RWPE1 (cell line): ENCODE measurements at regions not wholly inside any gene's neighbourhood (a gene's known extent, or its start where the extent isn't known, plus 50 kb on each side); places are given as distances from the start of the nearest gene placed in this dataset.
"Not testable (repeated sequence)": the region's sequence is repeated elsewhere in the genome, so short reads cannot be mapped to it uniquely, and the experiment has no call there.

Experiments
- CTCF ChIA-PET: fragments of 350-600 bp; sonication (Branson Sonifier 250); formaldehyde crosslinking; extraction: SDS; loops from one replicate; lab custom pipeline; 2021; lab: Yijun Ruan, JAX
- POLR2A ChIA-PET: fragments of 400-600 bp; formaldehyde crosslinking; extraction: SDS; loops from one replicate; lab custom pipeline; 2020; ENCODE audit warnings: antibody characterized with exemption; ENCODE audit not compliant: low non-redundant PET; lab: Yijun Ruan, JAX
- DNase-seq: peaks from one replicate; pipeline ENCODE4 v3.0.0; 2012; ENCODE audit warnings: low spot score
- H3K27ac ChIP-seq: fragments of 450-650 bp; 2 replicates; pipeline ENCODE4 v1.5.1; 2017
- TF ChIP-seq, protein P1 (sequence below): fragments of 450-650 bp; conservative IDR thresholded peaks from 2 replicates; pipeline ENCODE4 v1.5.1; 2017; ENCODE audit warnings: low read depth, mild to moderate bottlenecking

DNA sequence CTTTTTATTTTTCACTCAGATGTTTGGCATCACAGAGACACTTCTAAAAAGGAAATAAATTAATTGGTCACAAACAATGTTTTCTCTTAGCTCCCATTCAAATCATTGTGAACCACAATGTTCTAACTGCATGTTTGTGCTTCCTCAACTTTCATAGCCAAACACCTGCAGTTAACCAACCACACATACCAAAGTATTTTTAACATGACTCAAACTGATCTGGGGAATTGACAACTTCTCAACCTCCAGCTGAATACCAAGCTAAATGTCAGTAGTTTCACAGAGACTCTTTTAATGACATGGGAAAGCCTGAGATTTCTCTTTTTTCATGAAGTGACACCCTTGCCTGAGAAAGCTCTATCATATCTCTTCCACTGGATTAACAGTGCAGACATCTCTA is 217.9 kb upstream of the MME start:
- ChIA-PET POLR2A (no interaction called here), CTCF (interaction anchor here (0.6 kb wide), 1 partner anchor 120 kb away, joined by 3 read pairs; no protein-coding TSS in a partner anchor)
- H3K27ac ChIP-seq = no peak overlapping the region
- no peak for DNase-seq
- TF ChIP-seq, protein P1, sequence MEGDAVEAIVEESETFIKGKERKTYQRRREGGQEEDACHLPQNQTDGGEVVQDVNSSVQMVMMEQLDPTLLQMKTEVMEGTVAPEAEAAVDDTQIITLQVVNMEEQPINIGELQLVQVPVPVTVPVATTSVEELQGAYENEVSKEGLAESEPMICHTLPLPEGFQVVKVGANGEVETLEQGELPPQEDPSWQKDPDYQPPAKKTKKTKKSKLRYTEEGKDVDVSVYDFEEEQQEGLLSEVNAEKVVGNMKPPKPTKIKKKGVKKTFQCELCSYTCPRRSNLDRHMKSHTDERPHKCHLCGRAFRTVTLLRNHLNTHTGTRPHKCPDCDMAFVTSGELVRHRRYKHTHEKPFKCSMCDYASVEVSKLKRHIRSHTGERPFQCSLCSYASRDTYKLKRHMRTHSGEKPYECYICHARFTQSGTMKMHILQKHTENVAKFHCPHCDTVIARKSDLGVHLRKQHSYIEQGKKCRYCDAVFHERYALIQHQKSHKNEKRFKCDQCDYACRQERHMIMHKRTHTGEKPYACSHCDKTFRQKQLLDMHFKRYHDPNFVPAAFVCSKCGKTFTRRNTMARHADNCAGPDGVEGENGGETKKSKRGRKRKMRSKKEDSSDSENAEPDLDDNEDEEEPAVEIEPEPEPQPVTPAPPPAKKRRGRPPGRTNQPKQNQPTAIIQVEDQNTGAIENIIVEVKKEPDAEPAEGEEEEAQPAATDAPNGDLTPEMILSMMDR = no peak

DNA sequence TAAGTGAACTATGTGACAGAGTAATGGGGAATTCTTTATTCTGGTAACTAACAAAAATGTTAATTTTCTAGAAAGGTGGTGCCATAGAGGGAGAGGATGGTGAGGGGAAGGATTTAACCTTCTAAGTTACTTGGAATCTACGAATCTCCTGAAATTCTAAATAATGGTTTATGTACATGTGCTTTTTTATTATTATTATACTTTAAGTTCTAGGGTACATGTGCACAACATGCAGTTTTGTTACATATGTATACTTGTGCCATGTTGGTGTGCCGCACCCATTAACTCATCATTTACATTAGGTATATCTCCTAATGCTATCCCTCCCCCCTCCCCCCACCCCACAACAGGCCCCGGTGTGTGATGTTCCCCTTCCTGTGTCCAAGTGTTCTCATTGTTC is 227.1 kb upstream of the MME start:
- H3K27ac ChIP-seq, CTCF ChIA-PET, POLR2A ChIA-PET, DNase-seq: not testable (repeated sequence)

DNA sequence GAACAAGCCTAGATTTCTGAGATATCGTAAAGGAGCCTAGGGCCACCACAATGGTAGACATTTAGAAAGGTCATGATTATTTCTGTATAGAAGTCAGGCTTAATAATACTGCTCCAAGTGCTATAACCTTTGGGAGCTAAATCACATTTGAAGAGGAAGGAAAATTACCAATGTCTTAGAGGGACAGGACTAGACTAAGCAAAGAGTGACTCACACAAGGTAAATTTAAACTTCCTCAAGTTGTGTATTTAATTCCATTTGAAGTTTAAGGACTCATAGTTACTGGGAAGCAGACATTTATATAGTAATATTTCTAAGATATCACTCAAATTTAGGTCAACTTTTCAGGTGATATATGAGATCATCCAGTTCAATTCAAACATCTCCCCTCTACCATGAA is 227.6 kb upstream of the MME start:
- H3K27ac ChIP-seq = no peak overlapping the region
- ChIA-PET CTCF (no interaction called here), POLR2A (no interaction called here)
- TF ChIP-seq, protein P1 = no peak
- no peak for DNase-seq

DNA sequence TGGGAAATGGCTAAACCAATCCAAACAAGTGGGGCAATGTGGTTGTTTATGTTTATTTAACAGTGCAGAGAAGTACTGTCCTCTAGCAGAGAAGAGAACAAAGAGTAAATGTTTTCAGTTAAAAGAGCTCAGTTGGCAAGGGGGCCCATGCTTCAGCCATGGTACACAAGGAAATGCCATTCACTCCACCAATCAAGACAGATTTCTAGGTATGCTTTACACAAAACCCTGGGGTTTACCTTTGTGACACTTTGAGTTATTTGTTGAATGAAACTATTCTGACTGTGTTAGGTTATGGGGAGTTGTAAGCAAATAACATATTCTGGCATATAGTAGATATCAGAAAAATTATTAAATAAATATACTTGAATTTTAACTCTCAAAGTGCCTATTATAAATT is 228.5 kb upstream of the MME start:
- TF ChIP-seq, protein P1 = no peak
- H3K27ac ChIP-seq = no peak overlapping the region
- CTCF ChIA-PET = no interaction called here
- DNase-seq = no peak
- POLR2A ChIA-PET = no interaction called here

DNA sequence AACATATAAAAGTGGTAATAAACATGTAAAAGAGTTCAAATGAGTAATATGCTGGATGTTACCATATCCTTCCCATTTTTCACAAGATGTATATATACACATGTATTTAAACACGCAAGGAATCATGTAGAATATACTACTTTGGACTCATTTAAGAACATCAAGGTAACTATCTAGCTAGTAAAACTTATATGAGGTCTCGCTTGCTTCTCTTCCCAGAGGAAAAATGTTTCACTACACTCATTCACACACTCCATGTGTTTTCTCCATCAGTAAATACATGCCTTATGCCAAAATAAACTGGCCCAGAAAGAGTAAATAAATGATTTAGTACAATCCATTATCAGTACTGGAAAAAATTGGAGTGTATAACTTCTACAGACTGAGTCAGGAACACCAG is 229.2 kb upstream of the MME start:
- DNase-seq = no peak
- ChIA-PET CTCF (no interaction called here), POLR2A (no interaction called here)
- no peak overlapping the region for H3K27ac ChIP-seq
- TF ChIP-seq, protein P1 = no peak

DNA sequence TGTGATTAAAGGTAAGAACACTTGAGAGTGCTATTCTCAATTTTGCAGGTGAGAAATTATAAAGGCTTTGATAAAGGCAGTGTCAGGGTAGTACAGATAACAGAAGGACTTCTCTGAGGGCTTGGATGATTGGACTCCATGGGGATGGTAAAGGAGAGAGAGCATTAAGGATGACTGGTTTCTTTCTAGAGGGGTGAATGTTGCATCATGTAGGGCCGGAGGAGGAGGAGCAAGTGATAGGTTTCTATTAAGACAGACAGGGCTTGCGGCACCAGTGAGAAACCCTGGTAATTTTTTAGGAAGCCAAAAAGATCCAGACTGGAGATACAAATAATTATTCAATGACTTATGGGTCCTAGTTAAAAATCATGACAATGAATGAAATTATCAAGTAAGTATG is 230.7 kb upstream of the MME start:
- TF ChIP-seq, protein P1 = no peak
- H3K27ac ChIP-seq = no peak overlapping the region
- DNase-seq = no peak
- CTCF ChIA-PET = no interaction called here
- POLR2A ChIA-PET = no interaction called here

DNA sequence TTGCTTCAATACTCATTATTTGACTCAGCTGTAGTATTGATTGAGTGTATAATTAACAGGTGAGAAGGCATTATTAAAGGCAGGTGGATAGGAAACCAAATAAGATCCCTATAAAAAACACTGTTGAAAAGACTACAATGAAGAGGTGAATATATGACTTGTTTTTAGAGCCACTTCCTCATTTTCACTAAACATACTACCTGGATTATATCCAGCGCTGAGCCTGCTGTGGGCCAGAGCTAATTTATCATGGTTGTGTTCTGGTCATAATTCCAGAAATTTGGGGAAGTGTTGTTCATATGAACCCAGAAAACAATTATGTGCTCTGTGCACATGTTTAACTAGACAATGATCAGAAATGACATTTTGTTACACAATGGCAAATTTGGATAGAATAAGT is 235.3 kb upstream of the MME start:
- ChIA-PET CTCF (no interaction called here), POLR2A (no interaction called here)
- DNase-seq = no peak
- TF ChIP-seq, protein P1 = no peak
- H3K27ac ChIP-seq = no peak overlapping the region
